Astrocyte (in vitro differentiated cells and primary cell): ENCODE measurements at regions not wholly inside any gene's neighbourhood (a gene's known extent, or its start where the extent isn't known, plus 50 kb on each side); places are given as distances from the start of the nearest gene placed in this dataset.
"Not testable (repeated sequence)": the region's sequence is repeated elsewhere in the genome, so short reads cannot be mapped to it uniquely, and the experiment has no call there.

ENCODE experiments used
- DNase-seq: peaks from one replicate; pipeline ENCODE4 v3.0.0-alpha.2; 2010; ENCODE audit warnings: low read depth
- FAIRE-seq: peaks from 2 replicates; lab custom pipeline; 2011; peaks lifted over from hg19 to GRCh38; lab: Jason Lieb, UNC
- H2AFZ ChIP-seq: 2 replicates; pipeline ENCODE4 v1.6.0; 2012; ENCODE audit warnings: low read depth, low read length, inconsistent platforms
- H3K27ac ChIP-seq: 2 replicates; pipeline ENCODE4 v1.5.1; 2011; ENCODE audit warnings: low read depth, low read length, inconsistent platforms
- H3K27me3 ChIP-seq: 2 replicates; pipeline ENCODE4 v1.6.0; 2011; ENCODE audit warnings: low read length, inconsistent platforms; ENCODE audit not compliant: insufficient read depth
- H3K36me3 ChIP-seq: 2 replicates; pipeline ENCODE4 v1.5.1; 2011; ENCODE audit warnings: low read length, inconsistent platforms; ENCODE audit not compliant: insufficient read depth
- H3K4me1 ChIP-seq: 2 replicates; pipeline ENCODE4 v1.5.1; 2011; ENCODE audit warnings: low read length, inconsistent platforms; ENCODE audit not compliant: insufficient read depth
- H3K4me2 ChIP-seq: 2 replicates; pipeline ENCODE4 v1.6.0; 2012; ENCODE audit warnings: low read length, inconsistent platforms
- H3K4me3 ChIP-seq: 2 replicates; pipeline ENCODE4 v1.5.1; 2011; ENCODE audit warnings: low read depth, mild to moderate bottlenecking, low read length, inconsistent platforms; ENCODE audit not compliant: insufficient read depth
- H3K79me2 ChIP-seq: 2 replicates; pipeline ENCODE4 v1.6.0; 2012; ENCODE audit warnings: mild to moderate bottlenecking, low read length, inconsistent platforms; ENCODE audit not compliant: insufficient read depth
- H3K9ac ChIP-seq: 2 replicates; pipeline ENCODE4 v1.6.0; 2012; ENCODE audit warnings: mild to moderate bottlenecking, low read length, inconsistent platforms
- H3K9me3 ChIP-seq: 2 replicates; pipeline ENCODE4 v1.5.1; 2012; ENCODE audit warnings: low read depth, mild to moderate bottlenecking, low read length, inconsistent platforms; ENCODE audit not compliant: insufficient read depth
- H4K20me1 ChIP-seq: 2 replicates; pipeline ENCODE4 v1.6.0; 2012; ENCODE audit warnings: low read length, inconsistent platforms; ENCODE audit not compliant: insufficient read depth
- H3K27ac Mint-ChIP-seq: one replicate; pipeline ENCODE4 v1.8.0; 2021; ENCODE audit warnings: mild to moderate bottlenecking, mixed read lengths; ENCODE audit not compliant: unreplicated experiment
- H3K27me3 Mint-ChIP-seq: one replicate; pipeline ENCODE4 v1.8.0; 2021; ENCODE audit warnings: low read depth, mixed read lengths; ENCODE audit not compliant: unreplicated experiment
- H3K36me3 Mint-ChIP-seq: one replicate; pipeline ENCODE4 v1.8.0; 2021; ENCODE audit warnings: low read depth, mixed read lengths; ENCODE audit not compliant: unreplicated experiment
- H3K4me1 Mint-ChIP-seq: one replicate; pipeline ENCODE4 v1.8.0; 2021; ENCODE audit warnings: low read depth, mixed read lengths; ENCODE audit not compliant: unreplicated experiment
- H3K4me3 Mint-ChIP-seq: one replicate; pipeline ENCODE4 v1.8.0; 2021; ENCODE audit warnings: mild to moderate bottlenecking, moderate library complexity, mixed read lengths; ENCODE audit not compliant: unreplicated experiment
- H3K9me3 Mint-ChIP-seq: one replicate; pipeline ENCODE4 v1.8.0; 2021; ENCODE audit warnings: mild to moderate bottlenecking, mixed read lengths; ENCODE audit not compliant: unreplicated experiment
- CTCF ChIP-seq: IDR thresholded peaks from 2 replicates; pipeline ENCODE4 v1.5.1; 2011; ENCODE audit warnings: low read depth, mild to moderate bottlenecking, inconsistent platforms, low read length, moderate library complexity; ENCODE audit not compliant: insufficient read depth
- EZH2 ChIP-seq: IDR thresholded peaks from 2 replicates; pipeline ENCODE4 v1.6.1; 2012; ENCODE audit warnings: mild to moderate bottlenecking, low read length, inconsistent platforms; ENCODE audit not compliant: insufficient read depth

- Mint-ChIP-seq H3K36me3 (no peaks in the 10 kb centered on the region), H3K27ac (no peak overlapping the region), H3K4me3 (no peak overlapping the region)
Measured at GRCh38 chr5:174472956-174473355, 251.4 kb upstream of the MSX2 start.

GRCh38 chr5:174476001-174476400 is 248.4 kb upstream of the MSX2 start:
- not testable (repeated sequence) for H3K4me2 ChIP-seq, H3K27ac ChIP-seq, H3K4me3 Mint-ChIP-seq, H3K4me1 Mint-ChIP-seq, H3K79me2 ChIP-seq, H3K36me3 Mint-ChIP-seq, H4K20me1 ChIP-seq, H2AFZ ChIP-seq, H3K9ac ChIP-seq, H3K4me1 ChIP-seq, H3K4me3 ChIP-seq, H3K27me3 Mint-ChIP-seq, H3K9me3 ChIP-seq, H3K36me3 ChIP-seq, H3K27ac Mint-ChIP-seq, DNase-seq, FAIRE-seq, H3K27me3 ChIP-seq
- peaks cover 25% of the 10 kb centered on the region for H3K9me3 Mint-ChIP-seq

More at GRCh38 chr5:174472956-174473355, 251.4 kb upstream of the MSX2 start:
- no peaks in the 10 kb centered on the region for H3K4me1 Mint-ChIP-seq
- Histone ChIP-seq H3K27me3 (no peaks in the 10 kb centered on the region), H3K27ac (no peak overlapping the region), H3K79me2 (no peaks in the 10 kb centered on the region), H3K9ac (no peak overlapping the region), H2AFZ (no peak overlapping the region), H3K9me3 (no peaks in the 10 kb centered on the region), H3K4me3 (no peak overlapping the region), H3K4me2 (no peak overlapping the region), H4K20me1 (no peaks in the 10 kb centered on the region), H3K4me1 (no peaks in the 10 kb centered on the region), H3K36me3 (no peaks in the 10 kb centered on the region)
- peaks cover 23% of the 10 kb centered on the region for H3K9me3 Mint-ChIP-seq
- H3K27me3 Mint-ChIP-seq: peaks cover 4% of the 10 kb centered on the region
- TF ChIP-seq EZH2 (no peak), CTCF (no peak)
- FAIRE-seq (no peak), DNase-seq (no peak)

- Histone ChIP-seq H2AFZ (no peak overlapping the region), H3K36me3 (no peaks in the 10 kb centered on the region), H3K9ac (no peak overlapping the region), H3K9me3 (peaks cover 6% of the 10 kb centered on the region), H3K27me3 (no peaks in the 10 kb centered on the region), H3K4me3 (no peak overlapping the region), H3K4me2 (no peak overlapping the region), H3K4me1 (no peaks in the 10 kb centered on the region), H4K20me1 (no peaks in the 10 kb centered on the region), H3K27ac (no peak overlapping the region), H3K79me2 (no peaks in the 10 kb centered on the region)
- FAIRE-seq (no peak), DNase-seq (no peak)
- Mint-ChIP-seq H3K27ac (no peak overlapping the region), H3K36me3 (no peaks in the 10 kb centered on the region), H3K9me3 (peaks cover 17% of the 10 kb centered on the region), H3K4me3 (no peak overlapping the region), H3K27me3 (no peaks in the 10 kb centered on the region), H3K4me1 (no peaks in the 10 kb centered on the region)
- TF ChIP-seq CTCF (no peak), EZH2 (no peak)
Measured at GRCh38 chr5:174479325-174479724, 245.1 kb upstream of the MSX2 start.
